Liver (tissue), 8 donors: ENCODE measurements at regions not wholly inside any gene's neighbourhood (a gene's known extent, or its start where the extent isn't known, plus 50 kb on each side); places are given as distances from the start of the nearest gene placed in this dataset.

ENCODE experiments used
- DNase-seq: peaks from one replicate; pipeline ENCODE4 v3.0.0-alpha.2; 2017; ENCODE audit warnings: low spot score
- H3K27ac ChIP-seq, 2 donors: one replicate each; pipeline ENCODE4 v1.7.0; 2013; ENCODE audit warnings: inconsistent platforms in 2 of 2, low read length in 2 of 2, control low read depth in 1 of 2, low read depth in 1 of 2, mild to moderate bottlenecking in 1 of 2
- H3K27me3 ChIP-seq, 4 donors: one replicate each; pipeline versions ENCODE4 v1.6.1 to v1.7.0; 2013; ENCODE audit warnings: low read length in 3 of 4, inconsistent platforms in 1 of 4, mild to moderate bottlenecking in 1 of 4, moderate library complexity in 1 of 4; ENCODE audit not compliant: control insufficient read depth in 4 of 4, insufficient read depth in 4 of 4
- H3K36me3 ChIP-seq, 4 donors: one replicate each; pipeline versions ENCODE4 v1.6.1 to v1.7.0; 2013; ENCODE audit warnings: low read length in 3 of 4, mild to moderate bottlenecking in 3 of 4, low read depth in 1 of 4, moderate library complexity in 1 of 4; ENCODE audit not compliant: control insufficient read depth in 4 of 4, insufficient read depth in 3 of 4
- H3K4me1 ChIP-seq, 4 donors: one replicate each; pipeline versions ENCODE4 v1.6.1 to v1.7.0; 2013; ENCODE audit warnings: low read length in 3 of 4, mild to moderate bottlenecking in 3 of 4, moderate library complexity in 1 of 4; ENCODE audit not compliant: control insufficient read depth in 4 of 4, insufficient read depth in 4 of 4
- H3K4me3 ChIP-seq, 3 donors: one replicate each; pipeline versions ENCODE4 v1.6.1 to v1.7.0; 2013; ENCODE audit warnings: low read length in 3 of 3, control low read depth in 1 of 3, low read depth in 1 of 3, mild to moderate bottlenecking in 1 of 3
- H3K9ac ChIP-seq, 2 donors: one replicate each; pipeline ENCODE4 v1.7.0; 2013; ENCODE audit warnings: low read length in 2 of 2, mild to moderate bottlenecking in 2 of 2, moderate library complexity in 2 of 2, control low read depth in 1 of 2, low read depth in 1 of 2
- H3K9me3 ChIP-seq, 4 donors: one replicate each; pipeline versions ENCODE4 v1.6.1 to v1.7.0; 2013; ENCODE audit warnings: low read length in 3 of 4; ENCODE audit not compliant: control insufficient read depth in 4 of 4
- CTCF ChIP-seq: fragments of 150-350 bp; IDR thresholded peaks from 2 replicates; pipeline ENCODE4 v1.5.1; 2017; ENCODE audit warnings: improper control_type of control experiment, low read depth, low read length; ENCODE audit not compliant: missing input control
- EGR1 ChIP-seq, 2 donors: IDR thresholded peaks; 2 replicates each; pipeline ENCODE4 v1.6.1; 2016 to 2018; ENCODE audit warnings: antibody characterized with exemption in 2 of 2, low read depth in 2 of 2
- FOXA1 ChIP-seq: IDR thresholded peaks from 2 replicates; pipeline ENCODE4 v1.6.1; 2016; ENCODE audit warnings: antibody characterized with exemption
- FOXA2 ChIP-seq: IDR thresholded peaks from 2 replicates; pipeline ENCODE4 v1.6.1; 2016; ENCODE audit warnings: antibody characterized with exemption
- GABPA ChIP-seq, 2 donors: IDR thresholded peaks in 1 of 2; conservative IDR thresholded peaks in 1 of 2; 2 replicates each; pipeline ENCODE4 v1.6.1; 2016; ENCODE audit warnings: antibody characterized with exemption in 2 of 2, mild to moderate bottlenecking in 1 of 2, moderate library complexity in 1 of 2
- HNF4A ChIP-seq, 2 donors: conservative IDR thresholded peaks; 2 replicates each; pipeline ENCODE4 v1.6.1; 2016; ENCODE audit warnings: antibody characterized with exemption in 2 of 2, mild to moderate bottlenecking in 2 of 2
- NR2F2 ChIP-seq: IDR thresholded peaks from 2 replicates; pipeline ENCODE4 v1.6.1; 2016; ENCODE audit warnings: antibody characterized with exemption
- RAD21 ChIP-seq, 2 donors: IDR thresholded peaks; 2 replicates each; pipeline ENCODE4 v1.6.1; 2016; ENCODE audit warnings: antibody characterized with exemption in 2 of 2, mild to moderate bottlenecking in 2 of 2
- REST ChIP-seq: IDR thresholded peaks from 2 replicates; pipeline ENCODE4 v1.6.1; 2016; ENCODE audit warnings: antibody characterized with exemption, mild to moderate bottlenecking
- TAF1 ChIP-seq: conservative IDR thresholded peaks from 2 replicates; pipeline ENCODE4 v1.6.1; 2016; ENCODE audit warnings: antibody characterized with exemption, mild to moderate bottlenecking
- YY1 ChIP-seq: IDR thresholded peaks from 2 replicates; pipeline ENCODE4 v1.6.1; 2016; ENCODE audit warnings: antibody characterized with exemption, mild to moderate bottlenecking
- ZBTB33 ChIP-seq: IDR thresholded peaks from 2 replicates; pipeline ENCODE4 v1.6.1; 2016; ENCODE audit warnings: antibody characterized with exemption
- WGBS: extraction: QIAGEN DNeasy Blood & Tissue Kit; methylation state at CpG from one replicate; pipeline ENCODE4 v1.1.7; 2013; 5-methylcytosine and 5-hydroxymethylcytosine counted together
- TF ChIP-seq, protein P1 (sequence below): IDR thresholded peaks from 2 replicates; pipeline ENCODE4 v1.6.1; 2016; ENCODE audit warnings: antibody characterized with exemption
- donor health status: healthy.
- donor health status: healthy.
- donor health status: healthy.
- donor health status: healthy.
- donor health status: healthy.

DNA sequence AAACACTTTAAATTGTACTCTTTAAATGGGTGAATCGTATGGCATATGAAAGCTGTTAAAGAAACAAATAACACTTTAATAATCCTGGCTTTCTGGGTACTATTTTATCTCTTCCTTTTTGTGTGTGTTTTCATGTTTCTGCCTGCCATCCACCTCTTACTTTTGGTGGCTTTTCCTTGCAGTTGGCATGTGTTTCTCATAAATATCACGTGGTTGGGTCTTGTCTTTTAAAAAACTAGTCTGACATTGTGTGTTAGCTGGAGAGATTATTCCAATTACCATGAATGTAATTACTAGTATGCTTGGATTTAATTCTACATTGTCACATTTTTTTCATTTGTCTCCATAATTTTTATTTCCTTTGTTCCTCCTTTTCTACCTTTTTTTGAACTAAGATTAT lies 262.9 kb upstream of the B3GAT1 start (continued):
- no peak for TF ChIP-seq ZBTB33

DNA sequence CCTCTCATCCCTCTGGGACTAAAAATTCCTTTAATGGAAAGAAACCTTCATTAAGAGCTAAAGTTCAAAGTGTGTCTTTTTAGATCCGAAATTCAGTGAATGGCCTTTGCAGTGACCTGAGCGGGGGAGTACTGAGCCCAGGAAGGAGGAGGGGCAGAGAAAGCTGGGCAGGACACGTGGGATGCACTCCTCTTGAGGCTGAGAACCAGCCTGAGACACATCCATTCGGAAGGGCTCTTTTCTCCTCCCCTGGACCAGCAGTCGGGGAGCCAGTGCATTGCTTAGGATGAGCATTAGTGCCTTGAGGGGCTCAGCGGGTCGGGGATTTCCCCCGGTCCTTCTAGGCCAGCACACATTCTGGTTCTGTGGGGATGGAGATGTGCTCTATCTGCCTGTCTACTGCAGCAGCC lies 258.9 kb upstream of the B3GAT1 start:
- DNase-seq: no peak

More for the DNA sequence above, 258.9 kb upstream of the B3GAT1 start:
- TF ChIP-seq CTCF (no peak), HNF4A (conservative IDR thresholded peaks at IDR 0.05) (no peak), YY1 (no peak), NR2F2 (no peak), FOXA2 (no peak), FOXA1 (no peak), TAF1 (no peak), REST (no peak), GABPA (IDR thresholded peaks at IDR 0.05 in 1 of 2, conservative IDR thresholded peaks at IDR 0.05 in 1 of 2) (no peak), RAD21 (IDR thresholded peaks at IDR 0.05) (no peak), EGR1 (IDR thresholded peaks at IDR 0.05; ENCODE audit: low read depth in 2 of 2) (no peak)
- TF ChIP-seq, protein P1, sequence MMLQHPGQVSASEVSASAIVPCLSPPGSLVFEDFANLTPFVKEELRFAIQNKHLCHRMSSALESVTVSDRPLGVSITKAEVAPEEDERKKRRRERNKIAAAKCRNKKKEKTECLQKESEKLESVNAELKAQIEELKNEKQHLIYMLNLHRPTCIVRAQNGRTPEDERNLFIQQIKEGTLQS: no peak
- H3K36me3 ChIP-seq: no peaks in the 10 kb centered on the region
- no peak overlapping the region for H3K9ac ChIP-seq
- H3K27me3 ChIP-seq: peaks cover 0 to 7% (median 0%) of the 10 kb centered on the region in 4 donors
- no peak overlapping the region for H3K4me3 ChIP-seq
- no peaks in the 10 kb centered on the region for H3K9me3 ChIP-seq
- H3K4me1 ChIP-seq: no peaks in the 10 kb centered on the region
- 64% methylated on average over 8 of the region's 8 CpGs for WGBS
- no peak overlapping the region for H3K27ac ChIP-seq
